ENCODE measurements at regions not wholly inside any gene's neighbourhood (a gene's known extent, or its start where the extent isn't known, plus 50 kb on each side); places are given as distances from the start of the nearest gene placed in this dataset.
"Not testable (repeated sequence)": the region's sequence is repeated elsewhere in the genome, so short reads cannot be mapped to it uniquely, and the experiment has no call there.

DNA sequence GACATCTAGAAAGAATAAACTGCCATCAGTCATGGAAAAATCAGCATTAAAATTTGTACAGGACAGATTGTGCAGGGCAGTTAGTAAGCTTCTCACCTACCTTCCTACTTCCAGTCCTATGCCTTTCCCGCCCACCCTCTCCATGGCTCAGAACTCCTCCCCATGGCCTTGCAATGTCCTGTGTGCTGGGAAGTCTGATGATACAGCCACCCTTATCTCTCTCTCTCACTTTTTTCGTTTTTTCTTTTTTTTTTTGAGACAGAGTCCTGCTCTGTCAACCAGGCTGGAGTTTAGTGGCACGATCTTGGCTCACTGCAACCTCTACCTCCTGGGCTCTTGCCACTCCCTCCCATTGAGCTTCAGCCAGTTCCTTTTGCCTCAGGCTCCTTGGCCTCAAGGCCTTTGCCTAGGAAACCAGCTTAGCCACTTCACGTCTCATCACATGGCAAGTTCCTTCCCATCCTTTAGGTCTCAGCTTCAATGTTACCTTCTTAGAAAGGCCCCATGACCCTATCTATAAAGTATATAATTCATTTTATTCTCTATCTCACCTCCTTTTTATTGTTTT, 259.7 kb downstream of the NKX6-1 start:
- in situ Hi-C loops (cut with HindIII; ENCODE audit: low pct_unique_long_range_greater_than_20kb, low sequenced_read_pairs): no loop called here
- DNase-seq (ENCODE audit: low read depth): no peak

DNA sequence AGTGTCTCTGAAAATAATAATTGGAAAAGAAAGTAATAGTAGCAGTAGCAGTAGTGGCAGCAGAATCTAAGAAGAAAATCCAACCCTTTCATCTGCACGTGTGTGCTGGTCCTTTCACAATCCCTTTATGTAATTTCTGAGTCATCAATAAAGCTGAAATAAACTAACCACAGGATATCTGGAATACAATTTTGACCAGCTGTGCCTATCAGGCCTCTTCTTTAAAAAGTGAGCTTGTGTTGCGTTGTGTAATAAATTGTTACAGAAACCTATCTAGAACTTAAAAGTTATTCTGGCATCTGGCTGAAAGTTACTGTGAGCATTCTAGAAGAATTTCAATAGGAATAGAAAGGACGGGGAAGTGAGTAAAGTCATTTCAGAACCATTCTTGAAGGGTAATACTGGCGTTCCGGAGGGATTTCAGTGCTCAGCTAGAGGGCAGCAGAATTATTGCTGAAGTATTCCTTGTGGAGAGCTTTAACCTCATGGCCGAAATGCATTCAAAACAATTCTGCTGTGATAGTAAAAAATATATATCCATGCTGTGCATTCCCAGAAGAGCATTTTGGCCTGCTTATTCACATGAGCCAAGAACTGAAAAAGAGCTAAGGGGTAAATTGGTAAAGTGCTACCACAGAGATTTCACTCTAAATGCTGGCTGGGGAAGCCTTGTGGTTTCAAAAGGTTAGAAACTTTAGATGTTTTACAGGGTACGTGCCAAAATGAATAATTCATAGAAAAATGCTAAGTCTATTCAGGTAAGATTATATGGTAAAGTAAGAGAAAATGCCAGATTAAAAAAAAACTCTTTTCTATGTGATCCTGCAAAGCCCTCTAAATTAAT, 260.6 kb downstream of the NKX6-1 start:
- DNase-seq (ENCODE audit: low read depth): no peak
- in situ Hi-C loops (cut with HindIII; ENCODE audit: low pct_unique_long_range_greater_than_20kb, low sequenced_read_pairs): no loop called here

- in situ Hi-C loops (cut with HindIII; ENCODE audit: low pct_unique_long_range_greater_than_20kb, low sequenced_read_pairs): no loop called here
- no peak for DNase-seq (ENCODE audit: low read depth)
Measured at GRCh38 chr4:84237008-84237407, 262.1 kb downstream of the NKX6-1 start.

DNA sequence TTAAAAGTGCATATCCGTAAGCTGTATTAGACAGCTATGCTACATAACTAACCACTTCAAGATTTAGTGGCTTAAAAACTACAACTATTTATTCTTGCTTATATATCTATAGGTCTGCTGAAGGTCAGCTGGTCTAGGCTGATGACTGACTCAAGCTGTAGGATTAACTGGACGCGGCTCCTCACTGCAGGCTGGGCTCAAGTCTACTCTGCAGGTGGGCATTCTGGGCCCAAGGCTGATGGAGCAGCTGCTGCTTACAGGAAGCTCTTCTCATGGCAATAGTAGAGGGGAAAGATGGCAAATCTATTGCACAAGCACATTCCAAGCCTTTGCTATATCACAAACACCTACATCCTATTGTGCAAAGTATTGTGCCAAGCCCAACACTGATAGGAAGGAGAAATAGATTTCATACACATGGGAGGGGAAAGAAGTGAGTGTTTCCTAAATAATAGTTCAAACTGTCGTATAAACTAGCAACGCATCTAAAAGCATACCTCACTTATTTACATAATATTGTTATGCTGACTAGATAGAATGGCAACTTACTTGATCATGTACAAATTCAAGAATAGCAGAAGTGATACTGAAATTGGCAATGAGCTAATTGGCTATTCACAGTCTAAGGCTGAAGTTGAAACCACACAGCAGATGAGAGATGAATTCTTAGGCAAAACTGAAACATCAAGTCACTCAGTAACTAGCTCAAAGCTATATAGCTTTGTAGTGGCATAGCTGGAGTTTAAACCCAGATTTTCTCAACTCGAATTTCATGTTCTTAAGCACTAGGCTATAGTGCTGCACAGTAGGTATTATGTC, 263.8 kb downstream of the NKX6-1 start:
- no peak for DNase-seq (ENCODE audit: low read depth)
- in situ Hi-C loops (cut with HindIII; ENCODE audit: low pct_unique_long_range_greater_than_20kb, low sequenced_read_pairs): no loop called here

GRCh38 chr4:84232309-84233095, 266.6 kb downstream of the NKX6-1 start:
- DNase-seq (ENCODE audit: low read depth): no peak
- in situ Hi-C loops (cut with HindIII; ENCODE audit: low pct_unique_long_range_greater_than_20kb, low sequenced_read_pairs): no loop called here

DNA sequence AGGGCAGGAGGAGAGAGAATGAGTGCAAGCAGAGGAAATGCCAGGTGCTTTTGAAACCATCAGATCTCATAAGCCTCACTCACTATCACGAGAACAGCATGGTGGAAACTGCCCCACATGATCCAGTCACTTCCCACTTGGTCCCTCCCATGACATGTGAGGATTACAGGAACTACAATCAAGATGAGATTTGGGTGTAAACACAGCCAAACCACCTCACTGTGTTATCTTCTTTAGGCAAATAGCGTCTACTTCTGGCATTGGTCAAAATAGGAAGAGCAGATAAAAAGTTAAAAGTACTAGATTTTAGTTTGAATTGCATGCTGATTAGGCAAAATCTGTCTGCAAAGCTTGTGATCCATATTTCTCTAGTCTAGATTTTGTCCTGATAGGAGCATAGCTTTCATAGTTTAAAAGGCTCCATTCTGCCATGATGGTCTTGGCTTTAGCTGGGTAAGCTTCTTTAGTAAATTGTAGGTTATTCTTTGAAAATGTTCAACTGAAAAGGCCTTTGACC, 267.5 kb downstream of the NKX6-1 start:
- in situ Hi-C loops (cut with HindIII; ENCODE audit: low pct_unique_long_range_greater_than_20kb, low sequenced_read_pairs): no loop called here

DNA sequence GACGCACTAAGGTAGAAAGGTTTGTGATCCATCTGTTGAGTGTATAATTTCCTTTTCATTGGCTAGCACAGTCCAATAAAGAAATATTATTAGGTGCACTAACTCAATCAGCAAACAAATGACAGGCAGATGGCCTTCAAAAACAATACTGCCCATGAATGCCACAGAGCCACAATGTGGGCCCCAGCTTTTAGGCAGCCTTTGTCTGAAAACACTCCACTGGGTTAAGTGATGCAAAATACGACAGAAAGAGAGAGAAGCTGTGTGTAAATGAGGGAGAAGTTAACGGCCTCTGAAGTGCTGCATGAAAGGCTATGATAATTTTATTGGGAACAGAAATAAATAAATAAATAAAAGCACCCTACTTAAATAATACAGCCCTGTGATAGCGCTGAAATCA, 274.6 kb downstream of the NKX6-1 start:
- no peak for DNase-seq (ENCODE audit: low read depth)
- in situ Hi-C loops (cut with HindIII; ENCODE audit: low pct_unique_long_range_greater_than_20kb, low sequenced_read_pairs): no loop called here

More for the DNA sequence above, 267.5 kb downstream of the NKX6-1 start:
- DNase-seq (ENCODE audit: low read depth): no peak

DNA sequence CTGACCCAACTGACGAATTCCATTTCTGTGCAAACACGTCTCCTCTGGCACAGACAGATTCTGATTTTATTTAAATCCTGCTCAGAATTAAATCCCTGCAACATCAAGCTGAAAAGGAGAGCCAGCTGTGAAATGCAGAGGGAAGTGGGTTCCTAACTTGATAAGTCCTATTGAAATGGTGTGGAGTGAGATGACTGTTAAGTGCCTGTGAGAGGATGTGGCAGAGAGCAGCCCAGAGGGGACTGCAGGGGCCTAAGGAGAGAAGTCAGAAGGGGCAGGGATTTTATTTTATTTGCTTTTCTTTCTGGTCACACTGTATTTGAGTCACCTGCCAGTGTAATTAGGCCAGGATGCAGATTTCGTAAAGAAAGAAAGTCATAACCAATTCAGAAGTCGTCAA, 277.4 kb downstream of the NKX6-1 start:
- no peak for DNase-seq (ENCODE audit: low read depth)
- in situ Hi-C loops (cut with HindIII; ENCODE audit: low pct_unique_long_range_greater_than_20kb, low sequenced_read_pairs): no loop called here

- DNase-seq (ENCODE audit: low read depth): no peak
- in situ Hi-C loops (cut with HindIII; ENCODE audit: low pct_unique_long_range_greater_than_20kb, low sequenced_read_pairs): no loop called here
Measured at GRCh38 chr4:84220990-84221389, 278.1 kb downstream of the NKX6-1 start.

DNA sequence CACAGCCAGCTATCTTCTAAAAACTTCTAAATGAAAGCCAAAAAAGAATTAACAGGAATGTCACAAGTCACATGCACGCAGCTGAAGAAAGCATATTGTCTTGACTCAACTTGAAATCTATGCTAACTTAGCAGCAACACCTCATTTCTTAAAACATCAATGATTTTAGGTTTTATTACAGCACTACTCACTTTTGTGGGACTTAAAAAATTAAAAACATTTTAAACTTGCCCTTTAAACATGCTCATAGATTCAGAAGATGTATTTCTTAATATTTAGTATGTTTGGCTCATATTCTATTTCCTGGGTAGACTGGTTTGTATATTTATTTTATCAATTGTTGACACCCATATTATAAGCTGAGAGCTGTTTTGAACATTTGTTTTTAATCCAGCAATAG, 279.4 kb downstream of the NKX6-1 start:
- in situ Hi-C loops (cut with HindIII; ENCODE audit: low pct_unique_long_range_greater_than_20kb, low sequenced_read_pairs): no loop called here
- no peak for DNase-seq (ENCODE audit: low read depth)

- in situ Hi-C loops (cut with HindIII; ENCODE audit: low pct_unique_long_range_greater_than_20kb, low sequenced_read_pairs): no loop called here
- no peak for DNase-seq (ENCODE audit: low read depth)
Measured at GRCh38 chr4:84218031-84218430, 281.1 kb downstream of the NKX6-1 start.

GRCh38 chr4:84215217-84215616, 283.9 kb downstream of the NKX6-1 start:
- no peak for DNase-seq (ENCODE audit: low read depth)
- in situ Hi-C loops (cut with HindIII; ENCODE audit: low pct_unique_long_range_greater_than_20kb, low sequenced_read_pairs): no loop called here

GRCh38 chr4:84206226-84206625, 292.9 kb downstream of the NKX6-1 start:
- DNase-seq (ENCODE audit: low read depth); in situ Hi-C loops (cut with HindIII; ENCODE audit: low pct_unique_long_range_greater_than_20kb, low sequenced_read_pairs): not testable (repeated sequence)

DNA sequence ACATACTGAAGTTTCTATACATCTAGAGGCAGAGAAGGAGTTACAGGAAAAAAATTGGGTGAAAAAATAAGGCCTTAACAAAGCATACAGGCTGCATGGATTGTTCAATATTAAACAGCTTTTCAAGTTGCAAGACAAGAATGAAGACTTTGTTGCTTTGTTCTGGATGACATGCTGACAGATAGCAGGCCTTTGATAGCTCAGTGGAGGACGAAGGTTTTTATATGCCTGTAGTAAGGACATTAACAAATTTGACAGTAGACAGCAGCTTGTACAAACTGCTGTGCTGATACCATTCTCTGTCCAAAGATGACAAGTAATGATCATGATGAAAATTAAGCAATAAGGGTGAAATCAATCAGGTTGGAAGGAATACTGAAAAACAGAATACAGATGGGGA, 309.9 kb downstream of the NKX6-1 start:
- no peak for DNase-seq (ENCODE audit: low read depth)
- in situ Hi-C loops (cut with HindIII; ENCODE audit: low pct_unique_long_range_greater_than_20kb, low sequenced_read_pairs): no loop called here

DNA sequence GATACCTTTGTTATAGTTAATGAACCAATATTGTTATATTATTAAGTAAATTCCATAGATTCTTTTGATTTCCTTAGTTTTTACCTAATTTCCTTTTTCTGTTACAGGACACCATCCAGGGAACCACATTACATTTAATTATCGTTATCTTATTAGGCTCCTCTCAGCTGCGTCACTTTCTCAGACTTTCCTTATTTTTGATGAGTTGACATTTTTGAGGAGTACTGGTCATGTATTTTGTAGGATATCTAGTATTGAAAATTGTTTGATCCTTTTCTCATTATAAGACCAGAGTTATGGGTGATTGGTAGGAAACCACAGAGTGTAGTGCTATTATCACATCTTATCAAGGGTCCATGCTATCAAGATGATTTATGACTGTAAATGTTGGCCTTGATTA, 319.7 kb downstream of the NKX6-1 start:
- DNase-seq (ENCODE audit: low read depth): no peak
- in situ Hi-C loops (cut with HindIII; ENCODE audit: low pct_unique_long_range_greater_than_20kb, low sequenced_read_pairs): no loop called here

DNA sequence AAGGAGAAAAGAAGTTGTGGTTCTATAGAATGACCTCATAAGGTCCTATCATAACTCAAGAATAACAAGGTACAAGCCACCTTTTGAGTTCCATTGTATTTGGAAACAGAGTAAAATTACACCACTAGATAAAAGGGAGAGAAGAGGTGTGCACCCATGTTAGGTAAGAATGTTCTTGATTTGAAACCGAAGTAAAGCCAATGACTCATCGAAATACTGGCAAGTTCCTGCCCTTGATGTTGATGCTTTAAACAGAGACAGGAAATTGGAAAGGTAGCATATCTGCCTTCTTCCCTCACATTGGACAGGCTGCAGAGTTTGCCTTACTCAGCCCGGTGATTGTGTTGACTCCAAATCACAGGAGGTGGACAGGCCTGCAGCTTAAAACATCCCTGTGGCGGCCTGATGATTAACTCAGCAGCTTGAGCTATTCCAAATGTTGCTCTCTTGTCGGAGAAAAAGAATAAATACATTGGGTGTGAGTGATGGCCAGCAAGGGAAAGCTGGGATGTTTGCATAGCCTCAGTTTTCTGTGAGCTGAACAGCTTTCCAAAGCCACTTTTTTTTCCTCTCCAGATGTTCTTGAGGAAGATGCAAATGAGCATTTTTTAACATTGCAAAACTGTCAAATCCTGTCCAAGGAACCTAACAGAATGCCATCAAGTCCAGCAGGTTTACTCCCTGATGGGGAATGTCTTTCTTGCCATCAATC, 321.1 kb downstream of the NKX6-1 start:
- in situ Hi-C loops (cut with HindIII; ENCODE audit: low pct_unique_long_range_greater_than_20kb, low sequenced_read_pairs): no loop called here
- DNase-seq (ENCODE audit: low read depth): no peak

GRCh38 chr4:84176016-84176415, 323.1 kb downstream of the NKX6-1 start:
- in situ Hi-C loops (cut with HindIII; ENCODE audit: low pct_unique_long_range_greater_than_20kb, low sequenced_read_pairs): no loop called here
- DNase-seq (ENCODE audit: low read depth): no peak

DNA sequence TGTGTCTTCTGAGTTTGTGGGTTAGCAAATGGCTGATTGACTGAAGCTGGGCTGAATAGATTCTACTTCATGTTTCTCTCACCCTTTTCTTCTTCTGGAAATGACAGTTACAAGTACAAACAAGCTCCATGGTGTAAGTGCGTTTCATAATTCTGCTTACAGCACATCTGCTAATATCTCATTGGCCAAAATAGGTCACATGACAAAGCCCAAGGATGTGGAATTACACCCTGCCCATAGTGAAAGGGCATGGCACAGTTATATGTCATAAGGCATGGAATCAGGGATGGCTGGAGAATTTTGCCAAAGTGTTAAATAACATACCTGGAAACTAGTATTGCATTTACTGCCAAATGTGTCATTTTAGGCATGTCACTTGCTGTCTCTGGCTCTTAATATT, 327.2 kb downstream of the NKX6-1 start:
- DNase-seq (ENCODE audit: low read depth): no peak
- in situ Hi-C loops (cut with HindIII; ENCODE audit: low pct_unique_long_range_greater_than_20kb, low sequenced_read_pairs): no loop called here
